Right ventricle myocardium superior (tissue), 1 donor: ENCODE measurements at regions not wholly inside any gene's neighbourhood (a gene's known extent, or its start where the extent isn't known, plus 50 kb on each side); places are given as distances from the start of the nearest gene placed in this dataset.

Source experiments
- ATAC-seq: fragments of 200-7000 bp; cut with Tn5 transposase; one replicate; pipeline ENCODE4 v1.9.1; 2020; ENCODE audit warnings: mild to moderate bottlenecking; ENCODE audit not compliant: poor library complexity
- DNase-seq: peaks from one replicate; pipeline ENCODE4 v3.0.0-alpha.2; 2020
- intact Hi-C: fragments of 100-400 bp; cut with DNase I; formaldehyde crosslinking; loops from one replicate; pipeline ENCODE4 v1.11.2; 2022
- donor health status: DM: no; HTN: yes; CAD: no; lungs with severe emphysema.

DNA sequence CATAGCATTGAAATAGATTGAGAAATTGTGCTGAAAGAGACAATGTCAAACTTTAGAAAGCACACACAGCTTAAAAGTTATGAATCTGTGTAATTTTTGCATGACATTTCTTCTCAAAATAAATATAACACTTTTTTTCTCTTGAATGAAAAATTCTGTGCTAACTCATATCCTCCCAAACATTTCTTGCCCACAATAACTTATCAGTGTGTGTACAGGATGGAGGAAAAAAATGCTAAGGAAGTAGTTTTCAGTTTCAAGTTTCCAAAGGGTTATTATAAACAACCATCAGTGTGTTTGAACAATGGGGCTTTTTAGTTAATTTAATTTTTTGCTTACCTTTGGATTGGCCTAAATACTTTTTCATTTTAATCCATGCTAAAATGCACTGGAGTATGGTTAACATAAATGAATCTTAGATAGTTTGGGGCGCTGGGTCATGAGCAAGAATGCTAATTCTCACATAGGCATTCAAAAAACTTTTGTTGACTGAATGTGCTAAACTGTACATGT lies 82.9 kb upstream of the ARHGAP20 start:
- intact Hi-C loops = no loop called here
- DNase-seq = no peak
- ATAC-seq = no peak

DNA sequence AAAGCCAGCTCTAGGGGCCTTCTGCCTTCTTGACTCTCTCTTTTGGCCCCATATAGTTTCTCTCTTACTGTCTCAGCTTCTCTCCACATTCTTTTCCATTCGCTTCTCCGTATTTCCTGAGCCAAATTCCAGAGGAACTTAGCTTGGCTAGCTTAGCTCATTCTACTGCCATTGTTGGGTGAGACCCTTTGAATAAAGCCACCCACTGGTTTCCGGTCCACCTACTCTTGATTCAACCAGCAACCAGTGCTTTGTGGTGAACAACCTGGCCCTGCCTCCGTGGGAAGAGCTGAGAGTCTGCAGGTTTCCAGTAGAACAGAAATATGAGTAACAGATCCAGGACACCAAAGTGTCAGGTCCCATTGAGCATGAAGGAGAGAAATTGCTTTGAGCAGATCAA lies 81.3 kb upstream of the ARHGAP20 start:
- intact Hi-C loops = no loop called here
- ATAC-seq = no peak
- no peak for DNase-seq

DNA sequence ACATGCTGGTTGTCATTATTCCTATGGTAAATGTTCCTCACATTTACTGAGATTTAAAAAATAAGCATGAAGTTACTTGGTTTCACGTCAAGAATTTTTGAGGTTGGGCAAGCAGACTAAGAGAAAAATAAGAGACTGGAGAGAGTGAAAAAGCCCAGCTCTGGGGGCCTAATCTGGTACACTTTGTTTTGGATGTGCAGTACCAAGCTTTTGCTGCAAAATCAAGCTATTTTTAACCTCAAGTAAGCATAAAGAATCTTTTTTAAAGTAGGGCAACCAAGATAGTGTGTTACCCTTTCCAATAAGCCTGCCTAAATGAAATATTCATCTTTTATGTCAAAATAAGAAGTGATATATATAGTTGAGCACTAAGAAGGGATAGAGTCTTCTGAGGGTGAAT lies 79.4 kb upstream of the ARHGAP20 start:
- ATAC-seq (no peak), DNase-seq (no peak)
- intact Hi-C loops = no loop called here

DNA sequence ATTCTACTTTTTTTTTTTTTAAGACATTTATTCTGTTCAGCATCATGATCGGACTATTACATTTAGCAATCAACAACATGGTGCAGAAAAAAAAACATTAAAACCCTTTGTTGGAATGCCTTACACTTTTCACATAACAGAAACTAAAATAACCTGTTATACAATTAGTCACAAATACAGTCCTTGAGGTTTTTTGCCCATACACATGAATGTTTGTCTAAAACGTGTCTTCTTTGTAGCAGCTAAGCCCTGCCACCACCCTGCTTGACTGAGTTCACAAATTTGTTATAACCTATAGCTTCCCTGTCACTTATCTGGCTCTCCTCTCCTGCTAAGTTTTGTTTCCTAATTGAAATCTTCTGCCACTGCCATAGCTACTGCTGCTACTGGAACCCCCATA lies 75.4 kb upstream of the ARHGAP20 start:
- no peak for DNase-seq
- intact Hi-C loops = no loop called here
- no peak for ATAC-seq

DNA sequence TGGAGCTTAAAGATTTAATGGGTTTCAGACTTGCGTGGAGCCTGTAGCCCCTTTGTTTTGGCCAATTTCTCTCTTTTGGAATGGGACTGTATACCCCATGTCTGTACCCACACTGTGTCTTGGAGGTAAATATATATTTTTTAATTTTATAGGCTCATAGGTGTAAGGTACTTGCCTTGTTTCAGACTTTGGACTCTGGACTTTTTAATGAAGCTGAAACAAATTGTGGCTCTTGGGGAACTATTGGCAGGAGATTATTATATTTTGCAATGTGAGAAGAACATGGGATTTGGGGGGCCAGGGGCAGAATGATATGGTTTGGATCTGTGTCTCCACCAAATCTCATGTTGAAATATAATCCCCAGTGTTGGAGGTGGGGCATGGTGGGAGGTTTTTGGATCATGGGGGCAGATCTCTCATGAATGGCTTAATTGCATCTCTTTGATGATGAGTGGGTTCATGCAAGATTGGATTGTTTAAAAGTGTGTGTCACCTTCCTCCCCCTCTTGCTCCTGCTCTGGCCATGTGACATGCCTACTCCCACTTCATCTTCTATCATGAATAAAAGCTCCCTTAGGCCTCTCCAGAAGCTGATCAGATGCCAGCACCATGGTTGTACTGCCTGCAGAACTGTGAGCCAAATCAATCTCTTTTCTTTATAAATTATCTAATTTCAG lies 74.1 kb upstream of the ARHGAP20 start:
- intact Hi-C loops = no loop called here
- ATAC-seq = no peak
- DNase-seq = no peak

DNA sequence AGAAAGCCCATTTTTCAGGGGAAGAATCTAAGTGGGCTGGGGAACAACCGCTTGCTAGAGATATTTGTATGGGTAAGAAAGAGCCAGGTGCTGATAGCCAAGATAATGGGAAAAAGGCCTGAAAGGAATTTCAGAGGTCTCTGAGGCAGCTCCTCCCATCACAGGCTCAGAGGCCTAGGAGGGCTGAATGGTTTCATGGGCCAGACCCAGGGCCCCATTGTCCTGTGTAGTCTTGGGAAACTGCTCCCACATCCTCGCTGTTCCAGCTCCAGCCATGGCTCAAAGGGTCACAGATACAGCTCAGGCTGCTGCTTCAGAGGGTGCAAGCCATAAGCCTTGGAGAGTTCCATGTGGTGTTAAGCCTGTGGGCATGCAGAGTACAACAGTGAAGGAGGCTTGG lies 73.2 kb upstream of the ARHGAP20 start:
- intact Hi-C loops = no loop called here
- DNase-seq = no peak
- no peak for ATAC-seq

DNA sequence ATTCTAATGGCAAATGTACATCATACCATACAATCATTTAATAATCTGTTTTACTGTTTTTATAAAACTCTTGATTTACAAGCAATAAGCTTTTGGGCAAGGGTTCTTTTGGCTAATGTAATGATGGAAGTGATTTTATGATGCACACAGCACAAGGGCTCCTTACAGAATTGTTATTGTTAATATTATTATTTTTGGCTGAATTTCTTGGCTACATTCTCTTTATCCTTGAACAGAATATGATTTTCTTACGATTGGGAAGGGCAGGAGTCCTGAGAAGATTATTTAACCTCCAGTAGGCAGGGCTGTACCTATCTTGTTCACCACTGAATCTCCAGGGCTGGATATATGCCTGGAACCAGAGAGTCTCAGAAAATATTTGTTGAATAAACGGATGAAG lies 70.4 kb upstream of the ARHGAP20 start:
- intact Hi-C loops = no loop called here
- DNase-seq (no peak), ATAC-seq (no peak)

DNA sequence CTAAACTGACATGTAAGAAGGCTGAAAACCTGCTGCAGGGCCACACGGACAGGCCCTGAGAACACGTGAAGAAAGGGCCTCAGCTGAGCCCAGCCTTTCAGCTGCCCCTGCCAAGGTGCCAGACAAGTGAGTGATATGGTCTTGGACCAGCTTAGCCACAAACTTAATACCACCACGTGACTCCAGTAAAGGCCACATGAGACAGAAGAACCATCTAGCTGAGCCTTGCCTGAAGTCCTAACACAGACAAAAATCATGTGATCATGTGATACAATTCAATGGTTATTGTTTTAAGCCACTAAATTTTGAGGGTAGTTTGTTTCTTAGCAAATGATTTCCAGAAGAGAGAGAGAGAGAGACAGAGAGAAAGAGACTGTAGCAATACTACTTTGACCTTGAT lies 66.9 kb upstream of the ARHGAP20 start:
- ATAC-seq (no peak), DNase-seq (no peak)
- intact Hi-C loops = no loop called here

DNA sequence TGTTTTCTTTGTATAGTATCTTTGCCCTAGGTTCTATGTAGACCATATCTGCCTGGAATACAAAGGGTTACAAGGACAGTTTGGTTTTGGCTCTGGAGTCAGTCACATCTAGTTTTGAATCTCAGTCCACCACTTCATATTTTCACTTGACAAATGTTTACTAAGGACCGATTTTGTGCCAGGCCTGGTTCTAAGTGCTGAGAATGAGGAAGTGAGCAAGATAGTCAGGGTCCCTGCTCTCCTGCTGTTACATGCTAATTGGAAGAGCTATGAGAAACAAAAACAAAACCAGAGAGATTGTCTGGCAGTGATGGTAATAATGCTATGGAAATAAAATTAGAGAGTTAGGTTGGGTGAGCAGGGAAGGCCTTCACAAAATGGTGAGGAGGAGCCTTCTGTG lies 66.1 kb upstream of the ARHGAP20 start:
- DNase-seq (no peak), ATAC-seq (no peak)
- intact Hi-C loops = no loop called here

DNA sequence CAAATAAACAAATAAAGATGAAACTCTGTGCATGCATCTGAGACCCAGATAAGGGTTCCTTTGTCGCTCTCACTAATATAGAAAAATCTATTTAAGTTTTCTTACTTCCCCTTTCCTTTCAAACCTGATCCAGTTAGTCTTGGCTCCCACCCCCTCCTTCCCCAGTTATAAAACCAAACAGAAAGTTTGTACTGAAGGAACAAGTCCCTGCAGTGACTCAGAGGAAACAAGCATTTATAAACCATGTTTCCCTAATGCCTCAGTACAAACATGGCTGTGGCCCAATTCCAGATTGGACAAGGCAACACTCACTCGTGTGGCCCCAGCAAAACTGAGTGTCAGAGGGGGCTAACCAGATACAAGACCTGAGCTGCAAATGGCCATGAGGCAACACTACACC lies 65.5 kb upstream of the ARHGAP20 start:
- DNase-seq (no peak), ATAC-seq (no peak)
- intact Hi-C loops = no loop called here

DNA sequence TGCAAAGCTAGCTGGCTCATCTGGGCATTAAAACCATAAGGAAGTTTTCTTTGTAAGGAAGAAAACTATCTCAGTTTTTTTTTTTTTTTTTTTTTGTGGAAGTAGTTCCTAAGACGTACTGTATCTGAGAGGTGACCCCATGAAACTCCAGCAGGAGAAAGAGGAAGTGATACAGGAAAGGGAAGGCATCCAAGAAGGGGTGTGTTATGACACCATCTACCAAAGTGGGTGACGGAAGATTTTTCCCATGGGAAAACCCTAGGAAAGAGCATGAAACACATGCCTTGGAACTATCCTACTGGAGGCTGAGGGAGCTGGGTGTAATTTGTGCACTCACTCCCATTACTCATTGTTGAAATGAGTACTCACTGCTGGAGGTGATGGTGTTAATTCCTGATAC lies 63.8 kb upstream of the ARHGAP20 start:
- DNase-seq (no peak), ATAC-seq (no peak)
- intact Hi-C loops = no loop called here

DNA sequence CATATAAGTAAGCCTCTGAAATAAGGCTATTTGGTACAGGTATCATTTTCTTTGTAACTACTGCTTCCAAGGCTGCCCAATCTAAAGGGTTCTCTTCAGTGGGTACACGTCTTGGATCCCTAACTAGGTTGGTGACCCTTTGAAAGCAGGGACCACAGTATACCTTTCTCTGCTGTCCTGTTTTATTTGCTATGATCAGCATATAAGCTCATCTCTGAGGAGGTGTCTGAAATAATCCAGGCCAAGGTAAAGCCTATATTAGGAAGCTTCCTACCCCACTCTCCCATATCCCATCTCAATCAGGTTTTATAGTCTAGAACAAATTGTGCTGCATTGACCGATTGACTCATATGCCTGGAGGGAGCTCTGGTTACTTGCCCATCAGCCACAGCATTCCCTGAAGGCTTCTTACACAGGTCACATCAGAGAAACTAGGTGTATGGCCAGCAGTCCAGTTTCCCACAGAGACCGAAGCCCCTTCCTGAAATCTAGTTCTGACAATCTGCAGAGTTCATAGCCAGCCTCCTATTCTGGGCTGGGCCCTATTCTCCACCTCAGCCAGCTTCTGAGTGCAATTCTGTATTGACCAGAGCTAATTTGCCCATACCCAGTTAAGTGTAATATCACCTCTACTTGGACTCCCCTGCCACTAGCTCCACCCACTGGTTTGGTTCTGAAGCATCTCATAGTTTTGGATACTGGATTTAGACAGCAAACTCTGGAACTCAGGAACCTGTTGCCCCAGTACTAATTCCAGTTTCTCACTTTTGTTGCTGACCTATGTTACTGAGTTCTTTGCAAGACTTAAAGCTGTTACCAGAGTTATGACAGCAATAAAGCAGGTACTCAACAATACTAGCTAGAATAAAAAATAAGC lies 62.1 kb upstream of the ARHGAP20 start:
- DNase-seq = no peak
- intact Hi-C loops = no loop called here
- no peak for ATAC-seq

DNA sequence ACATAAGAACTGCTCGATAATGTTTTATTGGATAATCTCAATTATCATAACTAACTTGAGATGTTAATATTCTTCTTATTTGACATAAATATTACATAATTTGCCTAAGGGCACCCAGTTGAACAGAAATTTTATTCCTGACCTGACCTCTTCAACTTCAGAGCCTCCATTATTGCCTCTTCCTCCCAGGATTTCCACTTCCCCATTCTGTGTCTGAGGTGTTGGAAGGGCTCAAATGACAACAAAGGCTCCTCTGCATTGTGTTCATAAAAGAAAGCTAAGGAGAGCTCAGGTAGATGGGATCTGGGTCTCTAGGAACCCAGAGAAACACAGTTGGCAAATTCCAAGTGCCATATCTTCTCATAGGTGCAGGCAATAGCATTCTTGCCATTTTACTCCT lies 61.2 kb upstream of the ARHGAP20 start:
- intact Hi-C loops = no loop called here
- ATAC-seq = no peak
- DNase-seq = no peak

DNA sequence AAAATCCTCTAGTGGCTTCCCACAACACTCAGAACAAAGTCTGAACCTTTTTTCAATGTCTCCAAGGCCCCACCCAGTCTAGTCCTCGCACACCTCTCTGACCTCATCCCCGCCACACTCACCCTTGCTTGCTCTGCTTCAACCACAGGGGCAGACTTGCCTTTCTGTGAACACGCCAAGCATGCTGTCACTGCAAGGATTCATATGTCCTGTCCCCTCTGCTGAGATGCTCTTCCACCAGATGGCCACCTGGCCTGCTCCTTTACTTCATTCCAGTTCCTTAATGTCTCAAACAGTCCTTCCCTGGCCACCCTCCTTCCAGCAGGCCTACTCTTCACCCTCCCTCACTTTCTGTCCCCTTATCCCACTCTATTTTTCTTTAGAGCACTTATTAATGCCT lies 60.6 kb upstream of the ARHGAP20 start:
- ATAC-seq = no peak
- no peak for DNase-seq
- intact Hi-C loops = no loop called here

DNA sequence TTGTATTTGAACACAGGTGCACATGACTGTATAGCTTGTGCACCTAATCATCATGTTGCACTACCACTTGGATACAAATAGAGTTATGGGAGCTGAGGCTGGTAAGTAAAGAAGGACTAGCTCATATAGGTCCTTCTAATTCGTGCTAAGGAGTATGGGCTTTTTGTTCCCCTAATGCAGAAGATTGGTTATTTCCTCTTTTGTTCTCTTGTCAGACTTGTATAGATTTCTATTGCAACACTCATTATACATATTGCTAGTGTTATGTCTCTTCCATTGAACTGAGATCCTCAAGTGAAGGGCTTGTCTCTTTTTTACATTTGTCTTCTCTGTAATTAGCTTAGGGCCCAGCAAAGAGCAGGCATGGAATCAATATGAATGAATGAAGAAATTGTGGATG lies 54.1 kb upstream of the ARHGAP20 start:
- intact Hi-C loops = no loop called here
- ATAC-seq = no peak

DNA sequence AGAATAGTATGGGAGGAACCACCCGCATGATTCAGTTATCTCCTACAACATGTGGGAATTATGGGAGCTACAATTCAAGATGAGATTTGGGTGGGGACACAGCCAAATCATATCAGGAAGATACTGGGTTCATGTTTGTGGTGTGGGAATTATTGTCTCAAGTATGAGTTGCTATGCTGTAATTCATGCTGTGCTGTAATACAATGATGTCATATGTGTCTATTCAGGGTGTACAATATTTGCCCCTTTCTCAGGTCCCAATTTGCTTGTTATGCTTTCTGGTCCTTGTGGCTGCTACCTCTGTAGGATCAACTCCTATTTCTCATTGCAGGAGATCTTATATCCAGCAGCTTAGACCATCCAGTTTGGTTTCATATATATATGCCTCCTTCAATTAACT lies 52.2 kb upstream of the ARHGAP20 start:
- DNase-seq = no peak
- intact Hi-C loops = no loop called here
- no peak for ATAC-seq

More for the DNA sequence above, 54.1 kb upstream of the ARHGAP20 start:
- DNase-seq = no peak

DNA sequence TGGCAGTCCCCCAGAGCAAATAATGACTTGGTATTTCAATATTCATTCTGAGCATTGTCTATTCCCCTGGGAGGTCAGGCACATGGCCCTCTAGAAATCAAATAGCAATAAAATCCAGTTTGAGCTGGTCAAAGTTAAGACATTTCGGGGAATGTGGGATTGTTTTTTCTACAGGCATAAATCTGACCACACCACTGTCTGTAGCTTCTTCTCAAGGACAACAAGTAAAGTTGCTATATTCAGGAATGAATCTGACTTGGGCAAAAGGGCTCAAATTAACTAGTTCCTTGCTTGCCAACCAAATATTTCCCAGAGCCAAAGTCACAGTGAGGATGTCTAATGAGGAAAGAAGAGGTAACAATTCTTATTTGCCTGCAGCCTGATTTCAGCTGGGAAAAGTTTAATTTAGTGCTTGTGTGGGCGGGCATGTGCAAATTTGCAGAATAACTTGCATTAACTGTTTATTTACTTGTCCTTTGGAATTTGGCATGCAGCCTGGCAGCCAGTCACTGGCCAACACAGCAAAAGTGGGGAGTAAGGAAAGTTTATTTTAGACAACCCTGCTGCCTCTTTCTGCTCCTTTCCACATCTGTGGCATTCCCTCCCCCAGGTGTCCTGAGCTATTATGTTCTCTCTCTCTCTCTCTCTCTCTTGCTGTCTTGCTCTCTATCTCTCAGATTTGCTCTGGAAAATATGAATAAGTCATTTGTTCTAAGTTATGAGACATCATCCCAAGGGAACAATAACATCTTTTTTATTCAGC lies 51.2 kb upstream of the ARHGAP20 start:
- ATAC-seq (no peak), DNase-seq (no peak)
- intact Hi-C loops = no loop called here

DNA sequence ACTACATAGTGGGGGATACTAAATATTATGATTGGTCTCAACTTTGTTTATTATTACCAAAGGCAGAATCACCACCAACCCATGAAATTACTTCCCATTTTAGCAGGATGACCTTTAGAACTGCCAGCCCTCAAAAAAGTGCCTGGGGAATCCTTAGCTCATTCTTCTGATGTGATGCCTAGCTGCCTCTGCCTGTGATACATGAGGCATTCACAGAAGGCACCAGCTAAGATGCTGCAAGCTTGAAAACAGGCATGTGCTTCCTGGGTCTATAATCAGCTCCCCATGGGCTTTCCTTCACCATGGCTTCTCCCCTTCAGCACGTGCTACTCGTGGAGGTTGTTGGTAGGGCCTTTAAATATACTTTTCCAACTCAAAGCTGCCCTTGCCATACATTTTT lies 50.4 kb upstream of the ARHGAP20 start:
- intact Hi-C loops = no loop called here
- DNase-seq (no peak), ATAC-seq (no peak)
